Prostate gland (tissue), 2 donors: ENCODE measurements at regions not wholly inside any gene's neighbourhood (a gene's known extent, or its start where the extent isn't known, plus 50 kb on each side); places are given as distances from the start of the nearest gene placed in this dataset.

Experiments
- DNase-seq: peaks from one replicate; pipeline ENCODE4 v3.0.0-alpha.2; 2019; ENCODE audit warnings: low spot score
- H3K27ac ChIP-seq, 2 donors: fragments of 200-600 bp; sonication (generic); 2 replicates each; pipeline ENCODE4 v1.5.1; 2017 to 2019
- H3K27me3 ChIP-seq: fragments of 200-600 bp; sonication (generic); replicated peaks from 2 replicates; pipeline ENCODE4 v1.5.1; 2019; ENCODE audit not compliant: insufficient read depth
- H3K36me3 ChIP-seq, 2 donors: fragments of 200-600 bp; sonication (generic); 1 replicate in 1 of 2; 2 replicates in 1 of 2; pipeline versions ENCODE4 v1.5.1 to v1.8.1; 2017 to 2019
- H3K4me1 ChIP-seq: fragments of 200-600 bp; sonication (generic); replicated peaks from 2 replicates; pipeline ENCODE4 v1.5.1; 2019
- H3K4me3 ChIP-seq, 2 donors: fragments of 200-600 bp; sonication (generic); 2 replicates each; pipeline ENCODE4 v1.5.1; 2017 to 2019
- H3K9me3 ChIP-seq: fragments of 200-600 bp; sonication (generic); 2 replicates; pipeline ENCODE4 v1.5.1; 2017
- POLR2A ChIP-seq: fragments of 450-650 bp; IDR thresholded peaks from one replicate; pipeline ENCODE4 v1.6.1; 2016; ENCODE audit warnings: antibody characterized with exemption, mild to moderate bottlenecking
- POLR2AphosphoS5 ChIP-seq: sonication (generic); formaldehyde crosslinking; IDR thresholded peaks from one replicate; pipeline ENCODE4 v1.6.1; 2017; ENCODE audit warnings: antibody characterized with exemption
- WGBS: methylation state at CpG from one replicate; pipeline ENCODE4 v1.1.5; 2018; 5-methylcytosine and 5-hydroxymethylcytosine counted together
- intact Hi-C: fragments of 100-400 bp; cut with DNase I; formaldehyde crosslinking; loops from one replicate; pipeline ENCODE4 v1.14.2; 2022
- TF ChIP-seq, protein P1 (sequence below), 4 experiments: fragments of 200-600 bp in 2 of 4; fragments of 450-650 bp in 2 of 4; sonication (generic) in 2 of 4; IDR thresholded peaks; 1 replicate in 3 of 4; 2 replicates in 1 of 4; pipeline ENCODE4 v1.5.1; 2016 to 2019; ENCODE audit warnings: antibody characterized with exemption in 4 of 4, mild to moderate bottlenecking in 2 of 4, moderate library complexity in 2 of 4

- DNase-seq, result no peak
- Histone ChIP-seq H3K4me1 (no peaks in the 10 kb centered on the region), H3K27ac (no peak overlapping the region), H3K9me3 (no peaks in the 10 kb centered on the region), H3K4me3 (no peak overlapping the region), H3K36me3 (no peaks in the 10 kb centered on the region), H3K27me3 (no peaks in the 10 kb centered on the region)
- 58% methylated on average over 3 of the region's 3 CpGs for WGBS
- intact Hi-C loops, result no loop called here
- TF ChIP-seq POLR2AphosphoS5 (no peak), POLR2A (no peak)
- TF ChIP-seq, protein P1, sequence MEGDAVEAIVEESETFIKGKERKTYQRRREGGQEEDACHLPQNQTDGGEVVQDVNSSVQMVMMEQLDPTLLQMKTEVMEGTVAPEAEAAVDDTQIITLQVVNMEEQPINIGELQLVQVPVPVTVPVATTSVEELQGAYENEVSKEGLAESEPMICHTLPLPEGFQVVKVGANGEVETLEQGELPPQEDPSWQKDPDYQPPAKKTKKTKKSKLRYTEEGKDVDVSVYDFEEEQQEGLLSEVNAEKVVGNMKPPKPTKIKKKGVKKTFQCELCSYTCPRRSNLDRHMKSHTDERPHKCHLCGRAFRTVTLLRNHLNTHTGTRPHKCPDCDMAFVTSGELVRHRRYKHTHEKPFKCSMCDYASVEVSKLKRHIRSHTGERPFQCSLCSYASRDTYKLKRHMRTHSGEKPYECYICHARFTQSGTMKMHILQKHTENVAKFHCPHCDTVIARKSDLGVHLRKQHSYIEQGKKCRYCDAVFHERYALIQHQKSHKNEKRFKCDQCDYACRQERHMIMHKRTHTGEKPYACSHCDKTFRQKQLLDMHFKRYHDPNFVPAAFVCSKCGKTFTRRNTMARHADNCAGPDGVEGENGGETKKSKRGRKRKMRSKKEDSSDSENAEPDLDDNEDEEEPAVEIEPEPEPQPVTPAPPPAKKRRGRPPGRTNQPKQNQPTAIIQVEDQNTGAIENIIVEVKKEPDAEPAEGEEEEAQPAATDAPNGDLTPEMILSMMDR (IDR thresholded peaks at IDR 0.05), result no peak
These were observed 269.7 kb upstream of the ACVR2A start for GRCh38 chr2:147575106-147575505.

GRCh38 chr2:147572622-147573021, 272.2 kb upstream of the ACVR2A start:
- Histone ChIP-seq H3K36me3 (no peaks in the 10 kb centered on the region), H3K4me3 (no peak overlapping the region), H3K27me3 (no peaks in the 10 kb centered on the region), H3K27ac (no peak overlapping the region), H3K4me1 (no peaks in the 10 kb centered on the region), H3K9me3 (no peaks in the 10 kb centered on the region)
- no peak for DNase-seq
- intact Hi-C loops, result no loop called here
- TF ChIP-seq POLR2AphosphoS5, result no peak
- TF ChIP-seq, protein P1 (IDR thresholded peaks at IDR 0.05), result no peak
- TF ChIP-seq POLR2A, result no peak
- WGBS, result 89% methylated on average over 2 of the region's 2 CpGs

GRCh38 chr2:147569426-147569825, 275.4 kb upstream of the ACVR2A start:
- TF ChIP-seq, protein P1 (IDR thresholded peaks at IDR 0.05), result no peak
- no peak for TF ChIP-seq POLR2AphosphoS5
- TF ChIP-seq POLR2A, result no peak
- Histone ChIP-seq H3K27me3 (no peaks in the 10 kb centered on the region), H3K4me3 (no peak overlapping the region), H3K9me3 (no peaks in the 10 kb centered on the region), H3K27ac (no peak overlapping the region), H3K4me1 (no peaks in the 10 kb centered on the region), H3K36me3 (no peaks in the 10 kb centered on the region)
- DNase-seq, result no peak
- 44% methylated on average over 3 of the region's 3 CpGs for WGBS
- intact Hi-C loops, result no loop called here

DNA sequence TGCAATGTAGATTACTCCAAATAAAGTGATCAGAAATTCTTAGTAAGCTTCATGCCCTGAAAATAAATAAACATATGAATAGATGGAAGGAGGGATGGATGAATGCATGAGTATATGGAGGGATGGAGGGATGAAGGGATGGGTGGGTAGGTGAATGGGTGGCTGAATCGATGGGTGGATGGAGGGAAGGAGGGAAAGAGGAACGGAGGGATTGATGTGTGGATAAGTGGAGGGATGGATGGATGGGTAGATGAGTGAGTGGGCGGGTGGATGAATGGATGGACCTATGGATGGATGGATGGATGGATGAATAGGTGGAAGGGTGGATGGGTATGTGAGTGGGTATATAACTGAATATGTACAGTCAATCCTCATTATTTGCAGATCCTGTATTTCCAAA, 276.7 kb upstream of the ACVR2A start:
- intact Hi-C loops, result no loop called here
- Histone ChIP-seq H3K27me3 (no peaks in the 10 kb centered on the region), H3K27ac (no peak overlapping the region), H3K36me3 (no peaks in the 10 kb centered on the region), H3K9me3 (no peaks in the 10 kb centered on the region), H3K4me3 (no peak overlapping the region), H3K4me1 (no peaks in the 10 kb centered on the region)
- no peak for DNase-seq
- TF ChIP-seq, protein P1 (IDR thresholded peaks at IDR 0.05), result no peak
- TF ChIP-seq POLR2A, result no peak
- TF ChIP-seq POLR2AphosphoS5, result no peak
- WGBS, result 91% methylated on average over 3 of the region's 3 CpGs

GRCh38 chr2:147567136-147567535, 277.7 kb upstream of the ACVR2A start:
- H3K36me3 ChIP-seq, result no peaks in the 10 kb centered on the region
- H3K27ac ChIP-seq, result no peak overlapping the region
- H3K4me1 ChIP-seq, result no peaks in the 10 kb centered on the region
- H3K9me3 ChIP-seq, result no peaks in the 10 kb centered on the region
- DNase-seq, result no peak
- 19% methylated on average over 2 of the region's 2 CpGs for WGBS
- intact Hi-C loops, result no loop called here
- H3K27me3 ChIP-seq, result no peaks in the 10 kb centered on the region
- no peak for TF ChIP-seq POLR2AphosphoS5
- TF ChIP-seq POLR2A, result no peak
- TF ChIP-seq, protein P1 (IDR thresholded peaks at IDR 0.05), result no peak
- no peak overlapping the region for H3K4me3 ChIP-seq
